PC-3 (cell line): ENCODE measurements at regions not wholly inside any gene's neighbourhood (a gene's known extent, or its start where the extent isn't known, plus 50 kb on each side); places are given as distances from the start of the nearest gene placed in this dataset.
A peak's percentile ranks its signal among the peaks of the same experiment; 100 is the strongest.
"Not testable (repeated sequence)": the region's sequence is repeated elsewhere in the genome, so short reads cannot be mapped to it uniquely, and the experiment has no call there.

ENCODE experiments used
- ATAC-seq: fragments of 200-7000 bp; cut with Tn5 transposase; 2 replicates; pipeline ENCODE4 v1.9.1; 2020; ENCODE audit warnings: mild to moderate bottlenecking, moderate library complexity
- BruUV-seq: library from RNA; stranded (reverse); fragments of 400-500 nt; replicated peaks from 2 replicates; lab custom pipeline; 2021; lab: Mats Ljungman, UMichigan
- CTCF ChIA-PET: fragments of 300-600 bp; sonication (Branson Sonifier 250); formaldehyde crosslinking; loops from one replicate; lab custom pipeline; 2022; ENCODE audit warnings: antibody characterized with exemption; lab: Charles Lee
- POLR2A ChIA-PET: fragments of 300-600 bp; sonication (Branson Sonifier 250); formaldehyde crosslinking; loops from one replicate; lab custom pipeline; 2022; ENCODE audit warnings: antibody characterized with exemption; ENCODE audit not compliant: unreplicated experiment; lab: Charles Lee
- DNase-seq: peaks from one replicate; pipeline ENCODE4 v3.0.0-alpha.2; 2015
- H2AFZ ChIP-seq: fragments of 300-600 bp; sonication (generic); 2 replicates; pipeline ENCODE4 v1.6.0; 2016; ENCODE audit warnings: antibody characterized with exemption, low read length
- H3F3A ChIP-seq: fragments of 300-600 bp; sonication (generic); one replicate; pipeline ENCODE4 v1.6.0; 2017; ENCODE audit warnings: antibody characterized with exemption, low read length, control low read depth, mild to moderate bottlenecking; ENCODE audit not compliant: unreplicated experiment
- H3K27ac ChIP-seq: fragments of 300-600 bp; sonication (generic); 2 replicates; pipeline ENCODE4 v1.5.1; 2016; ENCODE audit warnings: mild to moderate bottlenecking, low read length
- H3K27me3 ChIP-seq: fragments of 300-600 bp; sonication (generic); 2 replicates; pipeline ENCODE4 v1.6.1; 2016; ENCODE audit warnings: low read length, mixed read lengths
- H3K36me3 ChIP-seq: fragments of 300-600 bp; sonication (generic); 2 replicates; pipeline ENCODE4 v1.6.1; 2016; ENCODE audit warnings: low read depth, mixed run types, low read length, mixed read lengths
- H3K4me1 ChIP-seq: fragments of 300-600 bp; sonication (generic); 2 replicates; pipeline ENCODE4 v1.5.1; 2016; ENCODE audit warnings: low read length; ENCODE audit not compliant: insufficient read depth
- H3K4me2 ChIP-seq: fragments of 300-600 bp; sonication (generic); 2 replicates; pipeline ENCODE4 v1.6.0; 2016; ENCODE audit warnings: low read length
- H3K4me3 ChIP-seq: fragments of 300-600 bp; sonication (generic); 2 replicates; pipeline ENCODE4 v1.5.1; 2016; ENCODE audit warnings: mild to moderate bottlenecking, low read length, mixed read lengths
- H3K79me2 ChIP-seq: fragments of 300-600 bp; sonication (generic); 2 replicates; pipeline ENCODE4 v1.6.1; 2017; ENCODE audit warnings: low read length, mixed read lengths
- H3K9ac ChIP-seq: fragments of 300-600 bp; sonication (generic); 2 replicates; pipeline ENCODE4 v1.6.0; 2016; ENCODE audit warnings: mild to moderate bottlenecking, low read length
- H3K9me2 ChIP-seq: fragments of 300-600 bp; sonication (generic); replicated peaks from 2 replicates; pipeline ENCODE4 v1.6.1; 2016; ENCODE audit warnings: mixed run types, low read length, mixed read lengths
- H3K9me3 ChIP-seq: fragments of 300-600 bp; sonication (generic); 2 replicates; pipeline ENCODE4 v1.6.1; 2016; ENCODE audit warnings: low read length, mixed read lengths
- H4K20me1 ChIP-seq: fragments of 300-600 bp; sonication (generic); 2 replicates; pipeline ENCODE4 v1.6.1; 2016; ENCODE audit warnings: low read length, mixed read lengths
- EZH2 ChIP-seq: fragments of 300-600 bp; sonication (generic); IDR thresholded peaks from one replicate; pipeline ENCODE4 v1.6.1; 2017; ENCODE audit warnings: antibody characterized with exemption, mild to moderate bottlenecking, low read length; ENCODE audit not compliant: unreplicated experiment
- EZH2phosphoT487 ChIP-seq: fragments of 300-600 bp; sonication (generic); IDR thresholded peaks from 2 replicates; pipeline ENCODE4 v1.6.1; 2018; ENCODE audit warnings: mild to moderate bottlenecking, antibody characterized with exemption, low read length, borderline replicate concordance
- intact Hi-C: fragments of 100-400 bp; cut with micrococcal nuclease; formaldehyde crosslinking; loops from 2 replicates; pipeline ENCODE4 v1.9.0; 2023
- TF ChIP-seq, protein P1 (sequence below): fragments of 300-600 bp; sonication (generic); conservative IDR thresholded peaks from 2 replicates; pipeline ENCODE4 v1.5.1; 2017; ENCODE audit warnings: antibody characterized with exemption, low read depth, mild to moderate bottlenecking, low read length

DNA sequence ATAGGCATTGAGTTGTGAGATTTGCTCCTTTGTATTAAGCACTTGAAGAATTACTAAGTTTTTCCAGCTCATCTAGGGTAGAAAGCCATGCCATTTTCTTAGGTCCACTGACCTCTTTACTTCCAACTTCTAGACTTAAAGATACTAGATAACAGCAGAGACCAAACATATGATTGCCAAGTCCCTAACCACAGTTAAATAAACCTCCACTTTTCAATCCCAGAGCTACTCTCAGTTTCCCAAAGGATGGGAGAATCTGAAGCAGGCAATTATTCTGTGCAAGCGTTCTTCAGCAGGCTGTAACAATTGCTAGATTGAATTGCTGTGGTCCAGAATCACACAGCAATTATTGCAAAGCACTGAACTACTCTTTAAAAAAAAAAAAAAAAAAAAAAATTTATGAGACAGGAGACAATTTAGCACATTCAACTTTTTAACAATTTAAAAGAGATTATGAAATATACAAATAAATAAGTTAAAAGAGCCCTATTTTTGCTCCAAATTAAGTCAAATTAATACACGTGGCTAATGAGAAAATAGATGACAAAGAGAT is 104.0 kb upstream of the PRSS16 start:
- Histone ChIP-seq H4K20me1 (peaks cover 10% of the 10 kb centered on the region), H3K9me2 (no peaks in the 10 kb centered on the region), H3K9me3 (no peaks in the 10 kb centered on the region), H3K4me1 (peaks cover 21% of the 10 kb centered on the region; the same call in 1 of the 2 replicates), H3K27ac (no peak overlapping the region), H3K36me3 (no peaks in the 10 kb centered on the region), H3K79me2 (peaks cover 35% of the 10 kb centered on the region), H3K4me3 (peak overlapping the region; percentile 38; the same call in 1 of the 2 replicates), H3K27me3 (no peaks in the 10 kb centered on the region), H3F3A (peaks cover 6% of the 10 kb centered on the region), H2AFZ (no peak overlapping the region), H3K4me2 (peak overlapping the region; percentile 55), H3K9ac (no peak overlapping the region)
- no TSS peak for BruUV-seq
- TF ChIP-seq EZH2phosphoT487 (no peak), EZH2 (no peak)
- ChIA-PET CTCF (no interaction called here), POLR2A (interaction anchor here (0.6 to 4.4 kb wide), 3 partner anchors 10 to 1121 kb away, joined by 3 to 80 read pairs (median 5); a partner anchor contains a TSS)
- intact Hi-C loops, result no loop called here
- DNase-seq (no peak), ATAC-seq (no peak)

- Histone ChIP-seq H3K4me3 (peak overlapping the region; percentile 82), H3F3A (peaks cover 6% of the 10 kb centered on the region), H3K9ac (peak overlapping the region; percentile 91), H3K9me3 (no peaks in the 10 kb centered on the region), H4K20me1 (peaks cover 10% of the 10 kb centered on the region), H3K36me3 (no peaks in the 10 kb centered on the region), H3K27ac (no peak overlapping the region), H3K4me2 (peak overlapping the region; percentile 93), H3K27me3 (no peaks in the 10 kb centered on the region), H3K79me2 (peaks cover 35% of the 10 kb centered on the region), H3K9me2 (no peaks in the 10 kb centered on the region), H3K4me1 (peaks cover 22% of the 10 kb centered on the region; the same call in 1 of the 2 replicates), H2AFZ (no peak overlapping the region)
- intact Hi-C loops, result loop anchor here (5.0 kb wide), 5 partner anchors 668 to 1022 kb away; a partner anchor contains a TSS
- ATAC-seq (no peak), DNase-seq (no peak)
- no TSS peak for BruUV-seq
- ChIA-PET CTCF (no interaction called here), POLR2A (interaction anchor here (0.6 to 4.4 kb wide), 6 partner anchors 11 to 1746 kb away, joined by 3 to 80 read pairs (median 4); a partner anchor contains a TSS)
- TF ChIP-seq, protein P1, sequence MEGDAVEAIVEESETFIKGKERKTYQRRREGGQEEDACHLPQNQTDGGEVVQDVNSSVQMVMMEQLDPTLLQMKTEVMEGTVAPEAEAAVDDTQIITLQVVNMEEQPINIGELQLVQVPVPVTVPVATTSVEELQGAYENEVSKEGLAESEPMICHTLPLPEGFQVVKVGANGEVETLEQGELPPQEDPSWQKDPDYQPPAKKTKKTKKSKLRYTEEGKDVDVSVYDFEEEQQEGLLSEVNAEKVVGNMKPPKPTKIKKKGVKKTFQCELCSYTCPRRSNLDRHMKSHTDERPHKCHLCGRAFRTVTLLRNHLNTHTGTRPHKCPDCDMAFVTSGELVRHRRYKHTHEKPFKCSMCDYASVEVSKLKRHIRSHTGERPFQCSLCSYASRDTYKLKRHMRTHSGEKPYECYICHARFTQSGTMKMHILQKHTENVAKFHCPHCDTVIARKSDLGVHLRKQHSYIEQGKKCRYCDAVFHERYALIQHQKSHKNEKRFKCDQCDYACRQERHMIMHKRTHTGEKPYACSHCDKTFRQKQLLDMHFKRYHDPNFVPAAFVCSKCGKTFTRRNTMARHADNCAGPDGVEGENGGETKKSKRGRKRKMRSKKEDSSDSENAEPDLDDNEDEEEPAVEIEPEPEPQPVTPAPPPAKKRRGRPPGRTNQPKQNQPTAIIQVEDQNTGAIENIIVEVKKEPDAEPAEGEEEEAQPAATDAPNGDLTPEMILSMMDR, result no peak
- no peak for TF ChIP-seq EZH2phosphoT487
- no peak for TF ChIP-seq EZH2
Observed at GRCh38 chr6:27144740-27145079, 102.8 kb upstream of the PRSS16 start.

DNA sequence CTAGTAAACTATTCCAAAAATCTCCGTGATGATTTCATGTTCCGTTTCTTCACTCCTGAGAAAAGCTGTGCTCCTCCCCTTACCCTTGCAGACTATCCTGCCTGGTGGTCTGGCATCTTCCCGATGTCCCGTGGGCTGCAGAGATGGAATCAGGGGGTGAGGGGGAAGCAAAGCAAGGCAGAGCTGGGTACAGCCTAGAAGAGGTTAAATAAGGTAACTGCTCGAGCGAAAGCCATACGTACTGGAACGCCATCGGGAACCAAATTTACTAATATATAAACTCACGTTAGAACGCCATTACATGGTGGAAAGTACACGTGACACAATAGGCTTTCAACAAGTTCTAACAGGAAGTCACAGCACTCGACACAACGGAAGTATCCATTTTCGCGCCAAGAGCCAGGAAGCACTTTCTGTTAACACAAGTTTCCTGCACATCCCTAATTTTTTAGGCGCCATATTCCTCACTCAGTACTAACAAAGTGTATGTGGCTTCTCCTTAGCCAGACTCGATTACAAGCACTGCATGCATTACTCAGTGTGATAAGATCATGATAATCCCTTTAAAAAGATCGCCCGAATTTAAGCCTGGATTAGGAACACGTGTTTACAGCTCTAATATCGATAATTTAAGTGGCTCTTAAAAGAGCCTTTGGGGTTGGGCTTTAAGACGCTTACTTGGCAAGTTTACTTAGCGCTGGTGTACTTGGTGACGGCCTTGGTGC is 101.6 kb upstream of the PRSS16 start:
- H3K9me3 ChIP-seq, result no peaks in the 10 kb centered on the region
- H3K4me2 ChIP-seq, result peak overlapping the region; percentile 93
- TF ChIP-seq EZH2, result no peak
- no peak for TF ChIP-seq EZH2phosphoT487
- TF ChIP-seq, protein P1, result no peak
- POLR2A ChIA-PET, result interaction anchor here (4.4 kb wide), 1 partner anchor 12 kb away, joined by 80 read pairs; a partner anchor contains a TSS
- peaks cover 10% of the 10 kb centered on the region for H4K20me1 ChIP-seq
- CTCF ChIA-PET, result interaction anchor here (0.6 to 0.7 kb wide), 2 partner anchors 13 to 1120 kb away, joined by 3 read pairs; a partner anchor contains a TSS
- ATAC-seq (peak; percentile 26), DNase-seq (peak; percentile 84)
- H3F3A ChIP-seq, result peaks cover 6% of the 10 kb centered on the region
- peaks cover 22% of the 10 kb centered on the region; the same call in 1 of the 2 replicates for H3K4me1 ChIP-seq
- peak overlapping the region; percentile 82 for H3K4me3 ChIP-seq
- no TSS peak for BruUV-seq
- intact Hi-C loops, result loop anchor here (2.0 to 5.0 kb wide), 6 partner anchors 666 to 1113 kb away; a partner anchor contains a TSS
- peaks cover 35% of the 10 kb centered on the region for H3K79me2 ChIP-seq
- H3K9ac ChIP-seq, result peak overlapping the region; percentile 91
- H3K27ac ChIP-seq, result peak overlapping the region; percentile 86
- H3K36me3 ChIP-seq, result no peaks in the 10 kb centered on the region
- H2AFZ ChIP-seq, result peak overlapping the region; percentile 43
- H3K27me3 ChIP-seq, result no peaks in the 10 kb centered on the region
- H3K9me2 ChIP-seq, result no peaks in the 10 kb centered on the region

DNA sequence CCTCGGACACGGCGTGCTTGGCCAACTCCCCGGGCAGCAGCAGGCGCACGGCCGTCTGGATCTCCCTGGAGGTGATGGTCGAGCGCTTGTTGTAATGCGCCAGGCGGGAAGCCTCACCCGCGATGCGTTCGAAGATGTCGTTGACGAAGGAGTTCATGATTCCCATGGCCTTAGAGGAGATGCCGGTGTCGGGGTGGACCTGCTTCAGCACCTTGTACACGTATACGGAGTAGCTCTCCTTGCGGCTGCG is 101.1 kb upstream of the PRSS16 start:
- ATAC-seq, result 0 out of 2 replicates have a peak, but pooled peaks have one; percentile 2
- H3K9ac ChIP-seq, result peak overlapping the region; percentile 91
- H3K36me3 ChIP-seq, DNase-seq, H3K9me3 ChIP-seq, H3F3A ChIP-seq, H2AFZ ChIP-seq, H3K9me2 ChIP-seq, H4K20me1 ChIP-seq, H3K27me3 ChIP-seq: not testable (repeated sequence)
- H3K79me2 ChIP-seq, result peaks cover 35% of the 10 kb centered on the region
- H3K4me3 ChIP-seq, result peak overlapping the region; percentile 82
- BruUV-seq, result TSS peak; percentile 78
- CTCF ChIA-PET, result interaction anchor here (1.0 kb wide), 1 partner anchor 941 kb away, joined by 3 read pairs; no protein-coding TSS in a partner anchor
- POLR2A ChIA-PET, result interaction anchor here (1.2 to 4.4 kb wide), 3 partner anchors 13 to 930 kb away, joined by 5 to 80 read pairs (median 15); a partner anchor contains a TSS
- H3K4me1 ChIP-seq, result peaks cover 22% of the 10 kb centered on the region; the same call in 1 of the 2 replicates
- peak overlapping the region; percentile 93 for H3K4me2 ChIP-seq
- H3K27ac ChIP-seq, result peak overlapping the region; percentile 86
- intact Hi-C loops, result loop anchor here (2.0 to 5.0 kb wide), 6 partner anchors 666 to 1114 kb away; a partner anchor contains a TSS
